ENCODE measurements at regions not wholly inside any gene's neighbourhood (a gene's known extent, or its start where the extent isn't known, plus 50 kb on each side); places are given as distances from the start of the nearest gene placed in this dataset.

- H3K36me3 Mint-ChIP-seq: no peaks in the 10 kb centered on the region
- Histone ChIP-seq H3K9me3 (no peaks in the 10 kb centered on the region), H3K27me3 (replicated peaks in 1 of 2; ENCODE audit: control insufficient read depth in 2 of 2, extremely low read depth in 1 of 2, insufficient read depth in 2 of 2, low read length in 1 of 2) (peaks cover 0 to 5% of the 10 kb centered on the region in 2 experiments), H3K36me3 (ENCODE audit: control insufficient read depth in 2 of 2, extremely low read depth in 1 of 2, insufficient read depth in 1 of 2, low read length in 1 of 2) (no peaks in the 10 kb centered on the region), H3K4me3 (ENCODE audit: control insufficient read depth in 1 of 2, extremely low read depth in 1 of 2, low read length in 1 of 2) (no peak overlapping the region), H3K4me1 (ENCODE audit: control insufficient read depth in 1 of 2, extremely low read depth in 1 of 2, insufficient read depth in 2 of 2, low read length in 2 of 2) (no peaks in the 10 kb centered on the region), H3K27ac (ENCODE audit: low read length) (no peak overlapping the region)
- no peak overlapping the region for H3K27ac Mint-ChIP-seq
- DNase-seq (no peak), ATAC-seq (replicated peaks in 1 of 4) (no peak)
- ChIA-PET CTCF (interaction anchor here in 1 of 2 donors (0.7 kb wide), 1 partner anchor 33 kb away, joined by 3 read pairs; no protein-coding TSS in a partner anchor), POLR2A (no interaction called here)
- no peaks in the 10 kb centered on the region for H3K4me1 Mint-ChIP-seq
- WGBS (ENCODE audit: insufficient coverage): 80% methylated on average over 2 of the region's 3 CpGs
- no peak overlapping the region for H3K4me3 Mint-ChIP-seq
- peaks cover 34 to 35% of the 10 kb centered on the region in 2 donors for H3K27me3 Mint-ChIP-seq
- H3K9me3 Mint-ChIP-seq: no peaks in the 10 kb centered on the region
Measured at GRCh38 chr4:55732864-55733263, 86.7 kb upstream of the EXOC1L start.

DNA sequence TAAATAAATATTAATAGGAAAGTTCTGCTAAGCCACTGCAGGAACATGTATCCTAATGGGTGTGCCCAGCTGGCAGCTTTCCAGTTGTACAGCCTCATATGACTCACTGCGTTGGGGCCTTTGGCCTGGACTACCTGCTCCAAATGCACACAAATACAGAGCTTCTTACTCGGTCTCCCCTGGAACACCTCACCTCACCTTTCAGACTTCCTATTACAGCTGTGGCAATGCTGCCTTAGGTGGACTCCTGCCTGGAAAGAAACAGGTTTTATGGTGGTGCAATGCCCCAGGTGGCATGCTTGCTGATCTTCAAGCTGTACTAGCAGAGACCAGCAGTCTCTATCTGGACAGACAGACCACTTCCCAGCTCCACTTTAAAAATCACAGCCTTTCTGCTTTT is 85.7 kb upstream of the EXOC1L start:
- H3K4me3 ChIP-seq (ENCODE audit: control insufficient read depth in 1 of 2, extremely low read depth in 1 of 2, low read length in 1 of 2): no peak overlapping the region
- no peaks in the 10 kb centered on the region for H3K36me3 Mint-ChIP-seq
- ATAC-seq (replicated peaks in 1 of 4) (no peak), DNase-seq (no peak)
- no peak overlapping the region for H3K27ac ChIP-seq (ENCODE audit: low read length)
- H3K36me3 ChIP-seq (ENCODE audit: control insufficient read depth in 2 of 2, extremely low read depth in 1 of 2, insufficient read depth in 1 of 2, low read length in 1 of 2): no peaks in the 10 kb centered on the region
- 100% methylated on average over 1 of the region's 2 CpGs for WGBS (ENCODE audit: insufficient coverage)
- H3K9me3 ChIP-seq: no peaks in the 10 kb centered on the region
- H3K4me1 Mint-ChIP-seq: no peaks in the 10 kb centered on the region
- no peak overlapping the region for H3K4me3 Mint-ChIP-seq
- H3K27me3 Mint-ChIP-seq: peaks cover 42 to 46% of the 10 kb centered on the region in 2 donors
- POLR2A ChIA-PET: no interaction called here
- H3K27me3 ChIP-seq (replicated peaks in 1 of 2; ENCODE audit: control insufficient read depth in 2 of 2, extremely low read depth in 1 of 2, insufficient read depth in 2 of 2, low read length in 1 of 2): peaks cover 0 to 5% of the 10 kb centered on the region in 2 experiments
- CTCF ChIA-PET: interaction anchor here in 1 of 2 donors (0.8 kb wide), 1 partner anchor 81 kb away, joined by 3 read pairs; no protein-coding TSS in a partner anchor
- no peak overlapping the region for H3K27ac Mint-ChIP-seq
- H3K4me1 ChIP-seq (ENCODE audit: control insufficient read depth in 1 of 2, extremely low read depth in 1 of 2, insufficient read depth in 2 of 2, low read length in 2 of 2): no peaks in the 10 kb centered on the region
- H3K9me3 Mint-ChIP-seq: no peaks in the 10 kb centered on the region

GRCh38 chr4:55736605-55737183 is 82.9 kb upstream of the EXOC1L start:
- peaks cover 40 to 59% of the 10 kb centered on the region in 2 donors for H3K27me3 Mint-ChIP-seq
- no peaks in the 10 kb centered on the region for H3K36me3 Mint-ChIP-seq
- Histone ChIP-seq H3K9me3 (no peaks in the 10 kb centered on the region), H3K4me1 (ENCODE audit: control insufficient read depth in 1 of 2, extremely low read depth in 1 of 2, insufficient read depth in 2 of 2, low read length in 2 of 2) (no peaks in the 10 kb centered on the region), H3K27ac (ENCODE audit: low read length) (no peak overlapping the region), H3K4me3 (ENCODE audit: control insufficient read depth in 1 of 2, extremely low read depth in 1 of 2, low read length in 1 of 2) (no peak overlapping the region), H3K36me3 (ENCODE audit: control insufficient read depth in 2 of 2, extremely low read depth in 1 of 2, insufficient read depth in 1 of 2, low read length in 1 of 2) (no peaks in the 10 kb centered on the region), H3K27me3 (replicated peaks in 1 of 2; ENCODE audit: control insufficient read depth in 2 of 2, extremely low read depth in 1 of 2, insufficient read depth in 2 of 2, low read length in 1 of 2) (peaks cover 0 to 5% of the 10 kb centered on the region in 2 experiments)
- H3K4me1 Mint-ChIP-seq: no peaks in the 10 kb centered on the region
- WGBS (ENCODE audit: insufficient coverage): no CpG with 5 or more reads among the region's 3 CpGs
- H3K27ac Mint-ChIP-seq: no peak overlapping the region
- H3K4me3 Mint-ChIP-seq: no peak overlapping the region
- no peaks in the 10 kb centered on the region for H3K9me3 Mint-ChIP-seq
- POLR2A ChIA-PET: no interaction called here
- DNase-seq (peak in 1 of 35 experiments; percentile 19), ATAC-seq (replicated peaks in 1 of 4) (no peak)
- CTCF ChIA-PET: interaction anchor here (0.5 to 1.4 kb wide), 5 partner anchors 9 to 424 kb away, joined by 3 to 5 read pairs (median 4); no protein-coding TSS in a partner anchor

DNA sequence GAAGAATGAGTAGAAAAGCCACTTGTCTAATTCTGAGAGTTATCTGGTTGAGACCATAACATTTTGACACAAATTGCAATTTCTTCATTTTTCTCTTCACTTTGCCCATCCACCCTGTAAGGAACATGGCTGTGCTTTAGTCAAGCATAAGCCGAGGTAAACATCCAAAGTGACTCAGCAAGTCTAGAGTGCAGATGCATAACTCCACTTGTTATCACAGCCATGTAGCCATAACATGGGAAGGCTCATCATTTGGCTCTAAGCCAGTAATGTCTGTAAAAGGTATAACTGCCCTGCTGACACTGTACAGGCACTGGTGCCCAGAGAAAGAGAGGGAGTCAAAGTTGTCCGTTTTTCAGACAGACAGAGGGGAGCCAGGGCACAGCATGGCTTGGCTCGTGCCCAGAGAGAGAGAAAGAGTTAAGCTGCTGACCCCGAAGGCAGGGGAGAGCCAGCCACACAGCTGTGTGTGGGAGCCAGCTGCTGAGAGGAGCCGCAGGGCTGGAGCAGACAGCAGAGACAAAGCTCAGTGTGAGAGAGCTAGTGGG is 76.9 kb upstream of the EXOC1L start:
- no peak overlapping the region for H3K27ac Mint-ChIP-seq
- H3K4me1 Mint-ChIP-seq: no peaks in the 10 kb centered on the region
- POLR2A ChIA-PET: no interaction called here
- peaks cover 24 to 35% of the 10 kb centered on the region in 2 donors for H3K27me3 Mint-ChIP-seq
- no peaks in the 10 kb centered on the region for H3K9me3 Mint-ChIP-seq
- H3K36me3 ChIP-seq (ENCODE audit: control insufficient read depth in 2 of 2, extremely low read depth in 1 of 2, insufficient read depth in 1 of 2, low read length in 1 of 2): no peaks in the 10 kb centered on the region
- H3K27ac ChIP-seq (ENCODE audit: low read length): no peak overlapping the region
- H3K4me3 Mint-ChIP-seq: no peak overlapping the region
- DNase-seq (no peak), ATAC-seq (replicated peaks in 1 of 4) (no peak)
- CTCF ChIA-PET: no interaction called here
- H3K36me3 Mint-ChIP-seq: no peaks in the 10 kb centered on the region
- H3K27me3 ChIP-seq (replicated peaks in 1 of 2; ENCODE audit: control insufficient read depth in 2 of 2, extremely low read depth in 1 of 2, insufficient read depth in 2 of 2, low read length in 1 of 2): peaks cover 0 to 3% of the 10 kb centered on the region in 2 experiments
- 52% methylated on average over 4 of the region's 5 CpGs for WGBS (ENCODE audit: insufficient coverage)
- H3K9me3 ChIP-seq: no peaks in the 10 kb centered on the region
- H3K4me3 ChIP-seq (ENCODE audit: control insufficient read depth in 1 of 2, extremely low read depth in 1 of 2, low read length in 1 of 2): no peak overlapping the region
- no peaks in the 10 kb centered on the region for H3K4me1 ChIP-seq (ENCODE audit: control insufficient read depth in 1 of 2, extremely low read depth in 1 of 2, insufficient read depth in 2 of 2, low read length in 2 of 2)

DNA sequence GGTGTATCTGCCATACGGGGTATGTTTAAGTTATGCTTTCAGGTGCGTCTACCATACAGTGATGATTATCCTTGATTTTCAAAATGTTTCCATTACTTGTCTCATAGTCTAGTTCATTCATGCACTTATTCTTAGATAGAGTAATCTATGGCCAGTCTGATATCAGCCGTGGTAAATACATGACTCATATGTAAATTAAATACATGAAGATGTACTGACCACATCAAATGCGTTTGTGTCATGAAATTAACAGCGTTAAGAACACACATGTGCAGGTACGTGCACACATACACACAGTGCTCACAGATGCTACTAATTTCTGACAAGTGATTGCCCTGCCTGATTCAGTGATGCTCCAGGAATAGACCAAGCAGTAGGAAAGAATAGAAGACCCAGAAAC is 75.2 kb upstream of the EXOC1L start:
- Mint-ChIP-seq H3K27ac (no peak overlapping the region), H3K4me3 (no peak overlapping the region), H3K9me3 (no peaks in the 10 kb centered on the region), H3K27me3 (peaks cover 22 to 27% of the 10 kb centered on the region in 2 donors), H3K4me1 (no peaks in the 10 kb centered on the region), H3K36me3 (no peaks in the 10 kb centered on the region)
- Histone ChIP-seq H3K27me3 (replicated peaks in 1 of 2; ENCODE audit: control insufficient read depth in 2 of 2, extremely low read depth in 1 of 2, insufficient read depth in 2 of 2, low read length in 1 of 2) (peaks cover 0 to 3% of the 10 kb centered on the region in 2 experiments), H3K4me1 (ENCODE audit: control insufficient read depth in 1 of 2, extremely low read depth in 1 of 2, insufficient read depth in 2 of 2, low read length in 2 of 2) (no peaks in the 10 kb centered on the region), H3K9me3 (no peaks in the 10 kb centered on the region), H3K4me3 (ENCODE audit: control insufficient read depth in 1 of 2, extremely low read depth in 1 of 2, low read length in 1 of 2) (no peak overlapping the region), H3K27ac (ENCODE audit: low read length) (no peak overlapping the region), H3K36me3 (ENCODE audit: control insufficient read depth in 2 of 2, extremely low read depth in 1 of 2, insufficient read depth in 1 of 2, low read length in 1 of 2) (no peaks in the 10 kb centered on the region)
- ChIA-PET POLR2A (no interaction called here), CTCF (no interaction called here)
- DNase-seq: no peak
- 37% methylated on average over 3 of the region's 6 CpGs for whole genome bisulfite sequencing (ENCODE audit: insufficient coverage)
- no peak for ATAC-seq (replicated peaks in 1 of 4)

- no peaks in the 10 kb centered on the region for H3K36me3 Mint-ChIP-seq
- Histone ChIP-seq H3K27ac (ENCODE audit: low read length) (no peak overlapping the region), H3K36me3 (ENCODE audit: control insufficient read depth in 2 of 2, extremely low read depth in 1 of 2, insufficient read depth in 1 of 2, low read length in 1 of 2) (no peaks in the 10 kb centered on the region), H3K9me3 (no peaks in the 10 kb centered on the region), H3K4me3 (ENCODE audit: control insufficient read depth in 1 of 2, extremely low read depth in 1 of 2, low read length in 1 of 2) (no peak overlapping the region), H3K27me3 (replicated peaks in 1 of 2; ENCODE audit: control insufficient read depth in 2 of 2, extremely low read depth in 1 of 2, insufficient read depth in 2 of 2, low read length in 1 of 2) (peaks cover 0 to 3% of the 10 kb centered on the region in 2 experiments), H3K4me1 (ENCODE audit: control insufficient read depth in 1 of 2, extremely low read depth in 1 of 2, insufficient read depth in 2 of 2, low read length in 2 of 2) (no peaks in the 10 kb centered on the region)
- DNase-seq (no peak), ATAC-seq (replicated peaks in 1 of 4) (no peak)
- H3K4me3 Mint-ChIP-seq: no peak overlapping the region
- ChIA-PET CTCF (no interaction called here), POLR2A (no interaction called here)
- H3K4me1 Mint-ChIP-seq: no peaks in the 10 kb centered on the region
- H3K27ac Mint-ChIP-seq: no peak overlapping the region
- peaks cover 22% of the 10 kb centered on the region in 2 donors for H3K27me3 Mint-ChIP-seq
- no peaks in the 10 kb centered on the region for H3K9me3 Mint-ChIP-seq
Measured at GRCh38 chr4:55745014-55745413, 74.6 kb upstream of the EXOC1L start.

All from T-cell (primary cell).